Endothelial cell (in vitro differentiated cells): ENCODE measurements at regions not wholly inside any gene's neighbourhood (a gene's known extent, or its start where the extent isn't known, plus 50 kb on each side); places are given as distances from the start of the nearest gene placed in this dataset.
"Not testable (repeated sequence)": the region's sequence is repeated elsewhere in the genome, so short reads cannot be mapped to it uniquely, and the experiment has no call there.

Experiments
- DNase-seq: peaks from one replicate; pipeline ENCODE4 v3.0.0; 2021; ENCODE audit warnings: low spot score
- H3K27ac Mint-ChIP-seq: one replicate; pipeline ENCODE4 v1.8.0; 2021; ENCODE audit warnings: mixed read lengths, inconsistent platforms; ENCODE audit not compliant: unreplicated experiment
- H3K27me3 Mint-ChIP-seq: one replicate; pipeline ENCODE4 v1.8.0; 2021; ENCODE audit warnings: mild to moderate bottlenecking, moderate library complexity, mixed read lengths, inconsistent platforms; ENCODE audit not compliant: unreplicated experiment
- H3K36me3 Mint-ChIP-seq: one replicate; pipeline ENCODE4 v1.8.0; 2021; ENCODE audit warnings: mild to moderate bottlenecking, low read depth, mixed read lengths, inconsistent platforms; ENCODE audit not compliant: unreplicated experiment
- H3K4me1 Mint-ChIP-seq: one replicate; pipeline ENCODE4 v1.8.0; 2021; ENCODE audit warnings: mild to moderate bottlenecking, mixed read lengths, inconsistent platforms; ENCODE audit not compliant: unreplicated experiment
- H3K4me3 Mint-ChIP-seq: one replicate; pipeline ENCODE4 v1.8.0; 2021; ENCODE audit warnings: mild to moderate bottlenecking, mixed read lengths, inconsistent platforms; ENCODE audit not compliant: unreplicated experiment
- H3K9me3 Mint-ChIP-seq: one replicate; pipeline ENCODE4 v1.8.0; 2021; ENCODE audit warnings: mixed read lengths, inconsistent platforms; ENCODE audit not compliant: unreplicated experiment
- TF ChIP-seq, protein P1 (sequence below): fragments of 200-600 bp; sonication (generic); IDR thresholded peaks from one replicate; pipeline ENCODE4 v1.5.0; 2021; ENCODE audit warnings: antibody characterized with exemption; ENCODE audit not compliant: unreplicated experiment

- TF ChIP-seq, protein P1, sequence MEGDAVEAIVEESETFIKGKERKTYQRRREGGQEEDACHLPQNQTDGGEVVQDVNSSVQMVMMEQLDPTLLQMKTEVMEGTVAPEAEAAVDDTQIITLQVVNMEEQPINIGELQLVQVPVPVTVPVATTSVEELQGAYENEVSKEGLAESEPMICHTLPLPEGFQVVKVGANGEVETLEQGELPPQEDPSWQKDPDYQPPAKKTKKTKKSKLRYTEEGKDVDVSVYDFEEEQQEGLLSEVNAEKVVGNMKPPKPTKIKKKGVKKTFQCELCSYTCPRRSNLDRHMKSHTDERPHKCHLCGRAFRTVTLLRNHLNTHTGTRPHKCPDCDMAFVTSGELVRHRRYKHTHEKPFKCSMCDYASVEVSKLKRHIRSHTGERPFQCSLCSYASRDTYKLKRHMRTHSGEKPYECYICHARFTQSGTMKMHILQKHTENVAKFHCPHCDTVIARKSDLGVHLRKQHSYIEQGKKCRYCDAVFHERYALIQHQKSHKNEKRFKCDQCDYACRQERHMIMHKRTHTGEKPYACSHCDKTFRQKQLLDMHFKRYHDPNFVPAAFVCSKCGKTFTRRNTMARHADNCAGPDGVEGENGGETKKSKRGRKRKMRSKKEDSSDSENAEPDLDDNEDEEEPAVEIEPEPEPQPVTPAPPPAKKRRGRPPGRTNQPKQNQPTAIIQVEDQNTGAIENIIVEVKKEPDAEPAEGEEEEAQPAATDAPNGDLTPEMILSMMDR = no peak
- H3K27ac Mint-ChIP-seq = no peak overlapping the region
- DNase-seq = no peak
- H3K4me3 Mint-ChIP-seq = no peak overlapping the region
- no peaks in the 10 kb centered on the region for H3K36me3 Mint-ChIP-seq
- H3K4me1 Mint-ChIP-seq = no peaks in the 10 kb centered on the region
- peaks cover 1% of the 10 kb centered on the region for H3K27me3 Mint-ChIP-seq
- H3K9me3 Mint-ChIP-seq = no peaks in the 10 kb centered on the region
These were observed 58.4 kb upstream of the VCAM1 start for GRCh38 chr1:100661176-100661575.

GRCh38 chr1:100668494-100668893 is 51.0 kb upstream of the VCAM1 start:
- H3K27ac Mint-ChIP-seq, H3K36me3 Mint-ChIP-seq, DNase-seq, H3K9me3 Mint-ChIP-seq, H3K27me3 Mint-ChIP-seq, H3K4me1 Mint-ChIP-seq, H3K4me3 Mint-ChIP-seq: not testable (repeated sequence)
